ENCODE measurements at regions not wholly inside any gene's neighbourhood (a gene's known extent, or its start where the extent isn't known, plus 50 kb on each side); places are given as distances from the start of the nearest gene placed in this dataset.
"Not testable (repeated sequence)": the region's sequence is repeated elsewhere in the genome, so short reads cannot be mapped to it uniquely, and the experiment has no call there.

GRCh38 chr5:57738301-57738700 lies 255.7 kb upstream of the ACTBL2 start:
- Histone ChIP-seq H2AFZ (ENCODE audit: low read length) (no peak overlapping the region), H3K27ac (ENCODE audit: low read length) (no peak overlapping the region), H3K9ac (ENCODE audit: low read length) (no peak overlapping the region), H3K79me2 (ENCODE audit: low read length) (no peaks in the 10 kb centered on the region), H3F3A (ENCODE audit: low read length, unreplicated experiment) (peaks cover 5% of the 10 kb centered on the region), H3K9me3 (ENCODE audit: low read length) (no peaks in the 10 kb centered on the region), H4K20me1 (ENCODE audit: low read length) (no peaks in the 10 kb centered on the region), H3K4me2 (ENCODE audit: low read length) (no peak overlapping the region), H3K4me3 (ENCODE audit: low read length) (no peak overlapping the region), H3K36me3 (ENCODE audit: low read depth, low read length) (no peaks in the 10 kb centered on the region), H3K4me1 (ENCODE audit: insufficient read depth, low read length) (peaks cover 66% of the 10 kb centered on the region), H3K27me3 (ENCODE audit: low read length) (no peaks in the 10 kb centered on the region), H3K9me2 (replicated peaks; ENCODE audit: low read length) (no peaks in the 10 kb centered on the region)
- ChIA-PET POLR2A (ENCODE audit: unreplicated experiment) (no interaction called here), CTCF (no interaction called here)
- DNase-seq (no peak), ATAC-seq (no peak)
- intact Hi-C loops (cut with micrococcal nuclease), result no loop called here
- no TSS peak for BruUV-seq (replicated peaks)
- TF ChIP-seq EZH2phosphoT487 (IDR thresholded peaks at IDR 0.05; ENCODE audit: borderline replicate concordance, low read length), result no peak
- TF ChIP-seq EZH2 (IDR thresholded peaks at IDR 0.05; ENCODE audit: low read length, unreplicated experiment), result no peak
- TF ChIP-seq CTCF (conservative IDR thresholded peaks at IDR 0.05; ENCODE audit: low read depth, low read length), result no peak

- intact Hi-C loops (cut with micrococcal nuclease), result no loop called here
- H3K79me2 ChIP-seq (ENCODE audit: low read length), result no peaks in the 10 kb centered on the region
- no peak overlapping the region for H2AFZ ChIP-seq (ENCODE audit: low read length)
- no peaks in the 10 kb centered on the region for H4K20me1 ChIP-seq (ENCODE audit: low read length)
- no TSS peak for BruUV-seq (replicated peaks)
- ATAC-seq, result no peak
- peak overlapping the region; percentile 92 for H3K27ac ChIP-seq (ENCODE audit: low read length)
- POLR2A ChIA-PET (ENCODE audit: unreplicated experiment), result no interaction called here
- H3K9ac ChIP-seq (ENCODE audit: low read length), result peak overlapping the region; percentile 53
- H3K4me1 ChIP-seq (ENCODE audit: insufficient read depth, low read length), result peaks cover 63% of the 10 kb centered on the region
- CTCF ChIA-PET, result no interaction called here
- TF ChIP-seq EZH2 (IDR thresholded peaks at IDR 0.05; ENCODE audit: low read length, unreplicated experiment), result no peak
- TF ChIP-seq EZH2phosphoT487 (IDR thresholded peaks at IDR 0.05; ENCODE audit: borderline replicate concordance, low read length), result no peak
- no peak for TF ChIP-seq CTCF (conservative IDR thresholded peaks at IDR 0.05; ENCODE audit: low read depth, low read length)
- no peaks in the 10 kb centered on the region for H3K36me3 ChIP-seq (ENCODE audit: low read depth, low read length)
- no peaks in the 10 kb centered on the region for H3K27me3 ChIP-seq (ENCODE audit: low read length)
- peak overlapping the region; percentile 46; the same call in 1 of the 2 replicates for H3K4me2 ChIP-seq (ENCODE audit: low read length)
- peaks cover 5% of the 10 kb centered on the region for H3F3A ChIP-seq (ENCODE audit: low read length, unreplicated experiment)
- DNase-seq, result no peak
- H3K9me3 ChIP-seq (ENCODE audit: low read length), result no peaks in the 10 kb centered on the region
- no peak overlapping the region for H3K4me3 ChIP-seq (ENCODE audit: low read length)
- no peaks in the 10 kb centered on the region for H3K9me2 ChIP-seq (replicated peaks; ENCODE audit: low read length)
Observed at GRCh38 chr5:57736716-57737115, 254.1 kb upstream of the ACTBL2 start.

GRCh38 chr5:57735279-57736153 lies 252.9 kb upstream of the ACTBL2 start:
- POLR2A ChIA-PET (ENCODE audit: unreplicated experiment); H3K27me3 ChIP-seq (ENCODE audit: low read length); intact Hi-C loops (cut with micrococcal nuclease); H3K36me3 ChIP-seq (ENCODE audit: low read depth, low read length); H4K20me1 ChIP-seq (ENCODE audit: low read length); H3K9me3 ChIP-seq (ENCODE audit: low read length); H3K4me3 ChIP-seq (ENCODE audit: low read length); H3F3A ChIP-seq (ENCODE audit: low read length, unreplicated experiment); H3K79me2 ChIP-seq (ENCODE audit: low read length); BruUV-seq (replicated peaks); CTCF ChIA-PET; H3K9me2 ChIP-seq (replicated peaks; ENCODE audit: low read length): not testable (repeated sequence)
- Histone ChIP-seq H2AFZ (ENCODE audit: low read length) (peak overlapping the region; percentile 37; the same call in 1 of the 2 replicates), H3K4me2 (ENCODE audit: low read length) (peak overlapping the region; percentile 46), H3K9ac (ENCODE audit: low read length) (peak overlapping the region; percentile 53), H3K4me1 (ENCODE audit: insufficient read depth, low read length) (peaks cover 52% of the 10 kb centered on the region), H3K27ac (ENCODE audit: low read length) (peak overlapping the region; percentile 92)
- DNase-seq (peak; percentile 78), ATAC-seq (peak; percentile 84)

All from PC-3 (cell line).